ENCODE measurements at regions not wholly inside any gene's neighbourhood (a gene's known extent, or its start where the extent isn't known, plus 50 kb on each side); places are given as distances from the start of the nearest gene placed in this dataset.
A peak's percentile ranks its signal among the peaks of the same experiment; 100 is the strongest.

DNA sequence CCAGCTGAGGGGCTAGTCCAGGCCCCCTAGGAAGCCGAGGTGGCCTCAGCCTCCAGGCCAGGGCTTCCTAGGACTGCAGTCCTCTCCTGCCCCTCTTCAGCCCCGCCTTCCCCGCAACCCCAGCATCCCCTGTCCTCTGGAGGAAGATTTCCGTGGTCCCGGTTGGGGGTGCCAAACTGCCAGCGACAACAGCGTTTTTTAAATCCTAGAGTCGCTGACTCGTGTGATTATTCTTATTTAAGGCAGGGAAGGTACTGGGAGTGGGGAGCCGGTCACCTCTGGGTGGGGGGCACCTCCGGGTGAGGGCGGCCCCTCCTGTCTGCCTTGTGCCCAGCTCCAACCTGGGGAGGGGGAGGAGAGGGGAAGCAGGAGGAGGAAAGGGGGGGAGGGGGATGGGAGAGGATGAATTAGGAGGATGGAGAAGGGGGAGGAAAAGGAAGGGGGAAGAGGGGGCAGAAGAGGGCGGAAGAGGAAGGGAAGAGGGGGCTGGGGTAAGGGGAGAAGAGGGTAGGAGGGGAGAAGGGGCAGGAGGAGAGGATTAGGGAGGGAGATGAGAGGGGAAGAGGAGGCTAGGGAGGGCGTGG lies 173.1 kb upstream of the IER5L start:
- Histone ChIP-seq H2BK120ac (ENCODE audit: low read depth, low read length) (peak overlapping the region; percentile 96), H3K27ac (ENCODE audit: insufficient read depth, low read length) (peak overlapping the region; percentile 18), H4K20me1 (ENCODE audit: insufficient read depth, low read length) (no peaks in the 10 kb centered on the region), H2AK9ac (replicated peaks; ENCODE audit: low read depth, low read length, poor library complexity) (peak overlapping the region; percentile 91), H2BK5ac (ENCODE audit: low read depth, low read length, poor library complexity, severe bottlenecking) (no peak overlapping the region), H3K4ac (ENCODE audit: low read depth, low read length) (peak overlapping the region; percentile 87), H4K91ac (ENCODE audit: insufficient read depth, low read depth, low read length) (peak overlapping the region; percentile 47), H3K4me3 (ENCODE audit: insufficient read depth, low read depth, low read length) (no peak overlapping the region), H4K8ac (ENCODE audit: low read depth in 2 of 2, low read length in 2 of 2) (peak overlapping the region; percentile 64 to 84; a peak in 2 of 4 replicates), H3K9me1 (ENCODE audit: insufficient read depth, low read length) (no peaks in the 10 kb centered on the region), H3K23ac (ENCODE audit: low read depth, low read length) (no peak overlapping the region), H3K36me3 (ENCODE audit: control insufficient read depth, insufficient read depth, low read length) (no peaks in the 10 kb centered on the region), H2AFZ (replicated peaks; ENCODE audit: low read length, poor library complexity) (peak overlapping the region; percentile 83), H2AK5ac (ENCODE audit: low read depth, low read length) (peak overlapping the region; percentile 50), H3K56ac (ENCODE audit: extremely low read depth, insufficient read depth, low read length) (no peak overlapping the region), H3K18ac (ENCODE audit: low read depth, low read length) (peak overlapping the region; percentile 54; the same call in 1 of the 2 replicates), H3K27me3 (ENCODE audit: control insufficient read depth, insufficient read depth, low read length) (no peaks in the 10 kb centered on the region), H2BK15ac (ENCODE audit: low read depth, low read length) (no peak overlapping the region; the same call in 2 of the 3 replicates), H3K79me1 (ENCODE audit: low read depth in 1 of 2, low read length in 2 of 2) (no peaks in the 10 kb centered on the region), H3K4me2 (ENCODE audit: low read depth, low read length) (peak overlapping the region; percentile 90; the same call in 1 of the 2 replicates), H3K9ac (ENCODE audit: low read depth, low read length) (peak overlapping the region; percentile 64; the same call in 1 of the 2 replicates), H3K14ac (replicated peaks; ENCODE audit: low read depth, low read length) (peak overlapping the region; percentile 48; the same call in 1 of the 2 replicates), H2BK20ac (ENCODE audit: low read depth, low read length) (0 out of 2 replicates have a peak overlapping the region, but pooled peaks have one; percentile 30), H3K9me3 (ENCODE audit: control insufficient read depth, insufficient read depth, low read length) (peaks cover 7% of the 10 kb centered on the region), H4K5ac (ENCODE audit: low read depth, low read length) (peak overlapping the region; percentile 45; the same call in 1 of the 2 replicates), H3K4me1 (ENCODE audit: control insufficient read depth, insufficient read depth, low read length) (peaks cover 18% of the 10 kb centered on the region; the same call in 1 of the 2 replicates)
- TF ChIP-seq MXI1 (IDR thresholded peaks at IDR 0.05; ENCODE audit: borderline replicate concordance, low read depth, low read length), result no peak
- no peak for TF ChIP-seq MAZ (IDR thresholded peaks at IDR 0.05; ENCODE audit: borderline replicate concordance, low read depth, low read length)
- dilution Hi-C loops (cut with HindIII; ENCODE audit: low sequenced_read_pairs, unreplicated experiment), result no loop called here
- ChIA-PET CTCF (no interaction called here), POLR2A (ENCODE audit: unreplicated experiment) (no interaction called here)
- BruUV-seq (replicated peaks), result no TSS peak
- WGBS, 2 experiments (ENCODE audit: extremely low coverage in 2 of 2, insufficient read length in 1 of 2), result no CpG with 5 or more reads among the region's 14 CpGs
- in situ Hi-C loops (cut with MboI; ENCODE audit: low sequenced_read_pairs), result no loop called here
- no peak; the same call in 1 of the 2 replicates for ATAC-seq (ENCODE audit: low read depth)
- intact Hi-C loops (cut with micrococcal nuclease), result no loop called here
- DNase-seq, result no peak
